Astrocyte (in vitro differentiated cells and primary cell): ENCODE measurements at regions not wholly inside any gene's neighbourhood (a gene's known extent, or its start where the extent isn't known, plus 50 kb on each side); places are given as distances from the start of the nearest gene placed in this dataset.
A peak's percentile ranks its signal among the peaks of the same experiment; 100 is the strongest.
"Not testable (repeated sequence)": the region's sequence is repeated elsewhere in the genome, so short reads cannot be mapped to it uniquely, and the experiment has no call there.

Source experiments
- DNase-seq: peaks from one replicate; pipeline ENCODE4 v3.0.0-alpha.2; 2010; ENCODE audit warnings: low read depth
- FAIRE-seq: peaks from 2 replicates; lab custom pipeline; 2011; peaks lifted over from hg19 to GRCh38; lab: Jason Lieb, UNC
- H2AFZ ChIP-seq: 2 replicates; pipeline ENCODE4 v1.6.0; 2012; ENCODE audit warnings: low read depth, low read length, inconsistent platforms
- H3K27ac ChIP-seq: 2 replicates; pipeline ENCODE4 v1.5.1; 2011; ENCODE audit warnings: low read depth, low read length, inconsistent platforms
- H3K27me3 ChIP-seq: 2 replicates; pipeline ENCODE4 v1.6.0; 2011; ENCODE audit warnings: low read length, inconsistent platforms; ENCODE audit not compliant: insufficient read depth
- H3K36me3 ChIP-seq: 2 replicates; pipeline ENCODE4 v1.5.1; 2011; ENCODE audit warnings: low read length, inconsistent platforms; ENCODE audit not compliant: insufficient read depth
- H3K4me1 ChIP-seq: 2 replicates; pipeline ENCODE4 v1.5.1; 2011; ENCODE audit warnings: low read length, inconsistent platforms; ENCODE audit not compliant: insufficient read depth
- H3K4me2 ChIP-seq: 2 replicates; pipeline ENCODE4 v1.6.0; 2012; ENCODE audit warnings: low read length, inconsistent platforms
- H3K4me3 ChIP-seq: 2 replicates; pipeline ENCODE4 v1.5.1; 2011; ENCODE audit warnings: low read depth, mild to moderate bottlenecking, low read length, inconsistent platforms; ENCODE audit not compliant: insufficient read depth
- H3K79me2 ChIP-seq: 2 replicates; pipeline ENCODE4 v1.6.0; 2012; ENCODE audit warnings: mild to moderate bottlenecking, low read length, inconsistent platforms; ENCODE audit not compliant: insufficient read depth
- H3K9ac ChIP-seq: 2 replicates; pipeline ENCODE4 v1.6.0; 2012; ENCODE audit warnings: mild to moderate bottlenecking, low read length, inconsistent platforms
- H3K9me3 ChIP-seq: 2 replicates; pipeline ENCODE4 v1.5.1; 2012; ENCODE audit warnings: low read depth, mild to moderate bottlenecking, low read length, inconsistent platforms; ENCODE audit not compliant: insufficient read depth
- H4K20me1 ChIP-seq: 2 replicates; pipeline ENCODE4 v1.6.0; 2012; ENCODE audit warnings: low read length, inconsistent platforms; ENCODE audit not compliant: insufficient read depth
- H3K27ac Mint-ChIP-seq: one replicate; pipeline ENCODE4 v1.8.0; 2021; ENCODE audit warnings: mild to moderate bottlenecking, mixed read lengths; ENCODE audit not compliant: unreplicated experiment
- H3K27me3 Mint-ChIP-seq: one replicate; pipeline ENCODE4 v1.8.0; 2021; ENCODE audit warnings: low read depth, mixed read lengths; ENCODE audit not compliant: unreplicated experiment
- H3K36me3 Mint-ChIP-seq: one replicate; pipeline ENCODE4 v1.8.0; 2021; ENCODE audit warnings: low read depth, mixed read lengths; ENCODE audit not compliant: unreplicated experiment
- H3K4me1 Mint-ChIP-seq: one replicate; pipeline ENCODE4 v1.8.0; 2021; ENCODE audit warnings: low read depth, mixed read lengths; ENCODE audit not compliant: unreplicated experiment
- H3K4me3 Mint-ChIP-seq: one replicate; pipeline ENCODE4 v1.8.0; 2021; ENCODE audit warnings: mild to moderate bottlenecking, moderate library complexity, mixed read lengths; ENCODE audit not compliant: unreplicated experiment
- H3K9me3 Mint-ChIP-seq: one replicate; pipeline ENCODE4 v1.8.0; 2021; ENCODE audit warnings: mild to moderate bottlenecking, mixed read lengths; ENCODE audit not compliant: unreplicated experiment
- CTCF ChIP-seq: IDR thresholded peaks from 2 replicates; pipeline ENCODE4 v1.5.1; 2011; ENCODE audit warnings: low read depth, mild to moderate bottlenecking, inconsistent platforms, low read length, moderate library complexity; ENCODE audit not compliant: insufficient read depth
- EZH2 ChIP-seq: IDR thresholded peaks from 2 replicates; pipeline ENCODE4 v1.6.1; 2012; ENCODE audit warnings: mild to moderate bottlenecking, low read length, inconsistent platforms; ENCODE audit not compliant: insufficient read depth

- no peak overlapping the region for H3K4me2 ChIP-seq
- H3K4me3 ChIP-seq, result no peak overlapping the region
- H2AFZ ChIP-seq, result no peak overlapping the region
- DNase-seq (peak; percentile 36), FAIRE-seq (no peak)
- no peaks in the 10 kb centered on the region for H3K4me1 ChIP-seq
- H3K27me3 Mint-ChIP-seq, result peaks cover 7% of the 10 kb centered on the region
- no peak overlapping the region for H3K9ac ChIP-seq
- no peaks in the 10 kb centered on the region for H3K36me3 ChIP-seq
- H3K9me3 Mint-ChIP-seq, result peaks cover 5% of the 10 kb centered on the region
- no peaks in the 10 kb centered on the region for H3K79me2 ChIP-seq
- H4K20me1 ChIP-seq, result no peaks in the 10 kb centered on the region
- TF ChIP-seq EZH2 (no peak), CTCF (no peak)
- no peak overlapping the region for H3K27ac ChIP-seq
- no peaks in the 10 kb centered on the region for H3K9me3 ChIP-seq
- no peak overlapping the region for H3K4me3 Mint-ChIP-seq
- no peaks in the 10 kb centered on the region for H3K27me3 ChIP-seq
- H3K36me3 Mint-ChIP-seq, result no peaks in the 10 kb centered on the region
- peak overlapping the region; percentile 6 for H3K27ac Mint-ChIP-seq
- peaks cover 13% of the 10 kb centered on the region for H3K4me1 Mint-ChIP-seq
These were observed 626.6 kb downstream of the MID1IP1 start for GRCh38 chrX:39427906-39428305.

- DNase-seq, result no peak
- no peak for FAIRE-seq
- Histone ChIP-seq H4K20me1 (no peaks in the 10 kb centered on the region), H3K4me3 (no peak overlapping the region), H3K27me3 (no peaks in the 10 kb centered on the region), H3K9ac (no peak overlapping the region), H3K4me2 (no peak overlapping the region), H3K4me1 (no peaks in the 10 kb centered on the region), H3K79me2 (no peaks in the 10 kb centered on the region), H3K9me3 (no peaks in the 10 kb centered on the region), H3K27ac (no peak overlapping the region), H3K36me3 (no peaks in the 10 kb centered on the region), H2AFZ (no peak overlapping the region)
- Mint-ChIP-seq H3K9me3 (no peaks in the 10 kb centered on the region), H3K27ac (no peak overlapping the region), H3K27me3 (peaks cover 4% of the 10 kb centered on the region), H3K4me1 (peaks cover 19% of the 10 kb centered on the region), H3K36me3 (no peaks in the 10 kb centered on the region), H3K4me3 (no peak overlapping the region)
- TF ChIP-seq EZH2 (no peak), CTCF (no peak)
These were observed 629.3 kb downstream of the MID1IP1 start for GRCh38 chrX:39430551-39430950.

DNA sequence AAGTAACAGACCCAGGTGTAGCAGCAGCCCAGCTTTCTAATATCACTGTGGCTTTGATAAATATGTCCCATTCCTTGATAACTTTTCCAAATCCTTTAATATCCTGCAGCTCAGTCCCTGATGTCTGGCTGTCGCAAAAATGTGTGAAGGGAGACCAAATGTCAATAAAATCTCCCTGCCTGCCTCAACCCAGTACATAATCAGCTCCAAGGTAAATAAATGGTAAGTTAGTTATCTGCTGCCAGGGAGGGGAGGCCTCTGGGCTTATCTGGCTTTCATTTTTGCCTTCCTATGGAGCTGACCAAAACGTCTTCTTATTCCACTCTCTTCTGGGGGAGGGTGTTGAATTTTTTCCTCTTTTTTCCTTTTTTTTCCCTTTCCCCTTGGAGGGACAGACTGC, 630.6 kb downstream of the MID1IP1 start:
- DNase-seq, result no peak
- Mint-ChIP-seq H3K9me3 (no peaks in the 10 kb centered on the region), H3K27ac (no peak overlapping the region), H3K27me3 (peaks cover 13% of the 10 kb centered on the region), H3K36me3 (no peaks in the 10 kb centered on the region), H3K4me1 (peaks cover 18% of the 10 kb centered on the region), H3K4me3 (no peak overlapping the region)
- FAIRE-seq, result no peak
- H3K36me3 ChIP-seq, result no peaks in the 10 kb centered on the region
- TF ChIP-seq EZH2, result no peak
- no peak for TF ChIP-seq CTCF
- no peak overlapping the region for H3K9ac ChIP-seq
- H3K27me3 ChIP-seq, result no peaks in the 10 kb centered on the region
- no peaks in the 10 kb centered on the region for H3K79me2 ChIP-seq
- no peak overlapping the region for H3K4me2 ChIP-seq
- H3K9me3 ChIP-seq, result no peaks in the 10 kb centered on the region
- H4K20me1 ChIP-seq, result no peaks in the 10 kb centered on the region
- H3K27ac ChIP-seq, result no peak overlapping the region
- no peak overlapping the region for H2AFZ ChIP-seq
- no peak overlapping the region for H3K4me3 ChIP-seq
- H3K4me1 ChIP-seq, result no peaks in the 10 kb centered on the region

DNA sequence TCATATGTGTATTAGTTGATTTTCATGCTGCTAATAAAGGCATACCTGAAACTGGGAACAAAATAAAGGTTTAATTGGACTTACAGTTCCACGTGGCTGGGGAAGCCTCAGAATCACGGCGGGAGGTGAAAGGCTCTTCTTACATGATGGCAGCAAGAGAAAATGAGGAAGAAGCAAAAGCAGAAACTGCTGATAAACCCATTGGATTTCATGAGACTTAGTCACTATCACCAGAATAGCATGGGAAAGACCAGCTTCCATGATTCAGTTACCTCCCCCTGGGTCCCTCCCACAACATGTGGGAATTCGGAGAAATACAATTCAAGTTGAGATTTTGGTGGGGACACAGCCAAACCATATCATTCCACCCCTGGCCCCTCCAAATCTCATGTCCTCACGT, 633.4 kb downstream of the MID1IP1 start:
- not testable (repeated sequence) for H3K4me1 ChIP-seq, FAIRE-seq, H3K27ac Mint-ChIP-seq, H3K4me3 ChIP-seq, H3K79me2 ChIP-seq, H3K9ac ChIP-seq, H3K27ac ChIP-seq, H2AFZ ChIP-seq, H3K36me3 Mint-ChIP-seq, H4K20me1 ChIP-seq, H3K4me1 Mint-ChIP-seq, H3K27me3 ChIP-seq, H3K36me3 ChIP-seq, H3K9me3 ChIP-seq, H3K4me3 Mint-ChIP-seq, H3K9me3 Mint-ChIP-seq, H3K4me2 ChIP-seq
- peak; percentile 32 for DNase-seq
- peaks cover 13% of the 10 kb centered on the region for H3K27me3 Mint-ChIP-seq
